T-helper 17 cell (primary cell): ENCODE measurements at regions not wholly inside any gene's neighbourhood (a gene's known extent, or its start where the extent isn't known, plus 50 kb on each side); places are given as distances from the start of the nearest gene placed in this dataset.

ENCODE experiments used
- ATAC-seq: fragments of 150-1000 bp; cut with Tn5 transposase; 2 replicates; pipeline ENCODE4 v1.10.0; 2021; ENCODE audit warnings: mild to moderate bottlenecking, moderate library complexity
- DNase-seq, 3 donors: peaks; one replicate each; pipeline versions ENCODE4 v3.0.0 to v3.0.0-alpha.2; 2020 to 2021
- H3K9me3 ChIP-seq: one replicate; pipeline ENCODE4 v1.7.0; 2013; ENCODE audit warnings: low read length, mild to moderate bottlenecking; ENCODE audit not compliant: control insufficient read depth, poor library complexity, severe bottlenecking
- H3K27ac Mint-ChIP-seq: one replicate; pipeline ENCODE4 v1.8.0; 2022; ENCODE audit warnings: mild to moderate bottlenecking, moderate library complexity, mixed read lengths
- H3K27me3 Mint-ChIP-seq: one replicate; pipeline ENCODE4 v1.8.0; 2022; ENCODE audit warnings: mixed read lengths
- H3K36me3 Mint-ChIP-seq: one replicate; pipeline ENCODE4 v1.8.0; 2022; ENCODE audit warnings: low read depth, mixed read lengths
- H3K4me1 Mint-ChIP-seq: one replicate; pipeline ENCODE4 v1.8.0; 2022; ENCODE audit warnings: mild to moderate bottlenecking, mixed read lengths
- H3K4me3 Mint-ChIP-seq: one replicate; pipeline ENCODE4 v1.8.0; 2022; ENCODE audit warnings: mild to moderate bottlenecking, moderate library complexity, mixed read lengths

DNA sequence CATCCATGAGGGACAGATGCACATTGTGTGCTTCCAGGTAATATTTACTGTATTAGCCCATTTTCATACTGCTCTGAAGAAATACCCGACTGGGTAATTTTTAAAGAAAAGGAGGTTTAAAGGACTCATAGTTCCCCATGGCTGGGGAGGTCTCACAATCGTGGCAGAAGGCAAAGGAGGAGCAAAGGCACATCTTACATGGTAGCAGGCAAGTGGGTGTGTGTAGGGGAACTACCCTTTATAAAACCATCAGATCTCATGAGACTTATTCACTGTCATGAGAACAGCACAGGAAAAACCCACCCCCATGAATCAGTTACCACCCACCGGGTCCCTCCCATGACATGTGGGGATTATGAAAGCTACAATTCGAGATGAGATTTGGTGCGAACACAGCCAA lies 148.8 kb upstream of the FBXL17 start:
- H3K27me3 Mint-ChIP-seq: peaks cover 20% of the 10 kb centered on the region
- DNase-seq (no peak), ATAC-seq (no peak)
- H3K4me3 Mint-ChIP-seq: no peak overlapping the region
- H3K36me3 Mint-ChIP-seq: no peaks in the 10 kb centered on the region
- H3K9me3 ChIP-seq: peaks cover 3% of the 10 kb centered on the region
- no peak overlapping the region for H3K27ac Mint-ChIP-seq
- no peaks in the 10 kb centered on the region for H3K4me1 Mint-ChIP-seq

DNA sequence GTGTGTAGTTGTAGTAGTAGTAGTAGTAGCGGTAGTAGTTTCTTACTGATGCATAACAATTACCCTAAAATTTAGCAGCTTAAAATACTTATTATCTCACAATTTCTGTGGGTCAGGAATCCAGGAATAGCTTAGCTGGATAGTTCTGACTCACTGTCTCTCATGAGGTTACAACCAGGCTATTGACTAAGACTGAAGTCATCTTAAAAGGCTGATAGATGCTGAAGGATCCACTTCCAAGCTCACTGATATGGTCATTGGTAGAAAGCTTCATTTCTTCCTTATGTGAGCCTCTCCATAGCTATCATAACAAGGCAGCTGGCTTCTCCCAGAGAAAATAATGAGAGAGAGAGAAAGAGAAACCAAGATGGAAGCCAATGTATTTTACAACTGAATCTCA lies 147.5 kb upstream of the FBXL17 start:
- Mint-ChIP-seq H3K27ac (no peak overlapping the region), H3K4me1 (no peaks in the 10 kb centered on the region), H3K36me3 (no peaks in the 10 kb centered on the region), H3K4me3 (no peak overlapping the region), H3K27me3 (peaks cover 17% of the 10 kb centered on the region)
- DNase-seq: no peak
- no peak for ATAC-seq
- peaks cover 3% of the 10 kb centered on the region for H3K9me3 ChIP-seq

DNA sequence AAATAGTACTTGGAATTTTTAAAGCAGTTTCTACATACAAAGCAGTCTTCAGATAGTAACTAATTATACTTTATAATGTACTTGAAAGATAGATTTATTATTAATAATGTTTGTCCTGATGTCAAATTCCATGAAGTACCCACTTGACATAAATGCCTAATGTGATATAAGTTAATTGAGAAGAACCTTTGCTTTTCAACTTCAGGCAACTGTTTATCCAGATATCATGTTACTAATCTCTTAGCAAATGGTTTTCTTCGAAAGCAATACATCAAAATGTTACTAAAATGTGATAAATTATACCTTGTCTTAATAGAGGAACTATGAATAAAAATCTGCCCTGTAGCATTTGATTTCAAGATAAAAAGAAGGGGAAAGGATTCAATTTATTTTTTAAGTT lies 146.8 kb upstream of the FBXL17 start:
- H3K9me3 ChIP-seq: peaks cover 3% of the 10 kb centered on the region
- ATAC-seq: no peak
- Mint-ChIP-seq H3K36me3 (no peaks in the 10 kb centered on the region), H3K4me1 (no peaks in the 10 kb centered on the region), H3K27me3 (peaks cover 17% of the 10 kb centered on the region), H3K27ac (no peak overlapping the region), H3K4me3 (no peak overlapping the region)
- DNase-seq: no peak

- Mint-ChIP-seq H3K36me3 (no peaks in the 10 kb centered on the region), H3K27me3 (peaks cover 8% of the 10 kb centered on the region), H3K4me3 (no peak overlapping the region), H3K27ac (peak overlapping the region; percentile 22), H3K4me1 (peaks cover 3% of the 10 kb centered on the region)
- ATAC-seq: no peak
- H3K9me3 ChIP-seq: peaks cover 3% of the 10 kb centered on the region
- no peak for DNase-seq
Observed at GRCh38 chr5:108524564-108524963, 142.7 kb upstream of the FBXL17 start.

DNA sequence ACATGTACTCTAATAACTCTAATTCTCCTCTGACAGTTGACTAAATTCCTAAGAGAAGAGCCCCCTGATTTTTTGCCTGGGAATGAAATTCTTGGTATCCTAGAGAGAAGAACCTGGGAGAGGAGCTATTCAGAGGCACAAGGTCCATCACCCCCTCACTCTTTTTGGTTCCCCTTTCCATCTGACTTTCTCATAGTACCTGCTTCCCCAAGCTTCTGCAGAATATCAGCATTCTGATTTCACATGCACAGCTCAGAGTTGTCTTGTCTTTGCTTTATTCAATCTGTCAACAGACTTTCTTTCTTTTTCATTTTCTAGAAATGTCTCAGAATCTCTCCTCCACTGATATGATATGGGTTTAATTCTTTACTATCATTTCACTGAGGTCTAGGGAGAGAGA lies 141.5 kb upstream of the FBXL17 start:
- ATAC-seq (no peak), DNase-seq (no peak)
- no peak overlapping the region for H3K27ac Mint-ChIP-seq
- H3K36me3 Mint-ChIP-seq: no peaks in the 10 kb centered on the region
- no peak overlapping the region for H3K4me3 Mint-ChIP-seq
- peaks cover 6% of the 10 kb centered on the region for H3K27me3 Mint-ChIP-seq
- peaks cover 3% of the 10 kb centered on the region for H3K4me1 Mint-ChIP-seq
- peaks cover 3% of the 10 kb centered on the region for H3K9me3 ChIP-seq

DNA sequence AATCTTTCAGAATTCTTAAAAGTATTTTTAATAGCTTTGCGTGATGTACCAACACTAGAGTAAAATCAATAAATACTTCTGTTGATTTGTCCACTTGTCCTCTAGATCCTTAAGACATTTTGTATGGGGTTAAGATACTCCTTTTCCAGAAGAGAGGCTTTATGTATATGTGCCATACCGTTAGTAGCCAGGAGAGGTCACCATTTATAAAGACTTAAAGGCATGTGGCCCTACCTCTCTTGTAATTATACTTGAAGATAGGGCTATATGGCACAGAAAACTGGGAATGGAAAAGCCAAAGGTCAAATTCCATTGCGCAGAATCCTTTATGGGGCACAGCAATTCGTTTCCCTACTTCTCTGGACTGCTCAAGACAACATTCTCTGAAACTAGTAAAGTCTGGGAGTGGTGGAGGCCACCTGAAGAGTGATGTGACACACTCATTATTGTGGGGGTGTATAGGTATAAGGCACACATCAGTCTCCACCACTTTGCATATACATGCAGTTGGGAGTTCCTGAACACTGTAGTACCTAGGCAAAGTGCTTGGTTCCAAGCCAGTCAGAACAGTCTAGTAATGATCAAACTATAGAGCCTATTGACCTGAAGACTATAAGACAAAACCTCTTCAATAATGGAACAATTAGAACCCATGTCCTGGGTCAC lies 140.1 kb upstream of the FBXL17 start:
- ATAC-seq (peak; percentile 69), DNase-seq (no peak)
- Mint-ChIP-seq H3K4me1 (peaks cover 3% of the 10 kb centered on the region), H3K27me3 (peaks cover 15% of the 10 kb centered on the region), H3K36me3 (no peaks in the 10 kb centered on the region), H3K27ac (no peak overlapping the region), H3K4me3 (no peak overlapping the region)
- peaks cover 1% of the 10 kb centered on the region for H3K9me3 ChIP-seq

DNA sequence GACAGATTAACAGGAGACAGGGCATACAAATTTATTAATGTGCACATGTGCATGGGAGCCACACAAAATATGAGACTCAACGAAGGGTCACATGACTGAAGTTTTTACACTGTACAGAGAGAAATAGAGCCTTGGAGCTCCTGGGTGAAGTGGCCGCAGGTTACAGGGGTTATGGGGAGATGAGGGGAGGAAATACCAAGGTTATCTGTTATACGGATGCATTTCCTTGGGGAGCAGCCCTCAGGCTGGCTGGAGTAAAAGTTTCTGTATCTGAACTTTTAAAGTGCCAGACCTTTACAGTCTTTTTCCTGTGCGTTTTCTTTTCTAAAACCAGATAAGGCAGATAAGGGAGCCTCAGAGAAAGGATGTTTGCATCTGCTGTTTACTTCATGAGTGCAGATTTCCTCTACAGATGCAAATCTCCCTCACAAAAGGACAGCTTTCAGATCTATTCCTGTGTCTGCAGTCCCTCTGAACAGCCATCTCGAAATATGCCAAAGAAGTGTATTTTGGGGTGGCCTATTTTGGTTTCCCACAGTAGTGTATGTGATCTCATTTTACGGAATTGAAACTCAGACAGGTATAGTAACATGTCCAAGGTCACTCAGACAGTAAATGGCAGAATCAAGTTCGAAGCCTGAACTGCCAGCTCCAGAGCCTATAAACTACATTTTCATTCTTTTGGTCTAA lies 139.3 kb upstream of the FBXL17 start:
- no peak for ATAC-seq
- Mint-ChIP-seq H3K27me3 (peaks cover 22% of the 10 kb centered on the region), H3K4me3 (no peak overlapping the region), H3K36me3 (no peaks in the 10 kb centered on the region), H3K27ac (no peak overlapping the region), H3K4me1 (peaks cover 3% of the 10 kb centered on the region)
- DNase-seq: no peak
- H3K9me3 ChIP-seq: no peaks in the 10 kb centered on the region

GRCh38 chr5:108516785-108517184 lies 134.9 kb upstream of the FBXL17 start:
- H3K27me3 Mint-ChIP-seq: peaks cover 39% of the 10 kb centered on the region
- peaks cover 2% of the 10 kb centered on the region for H3K36me3 Mint-ChIP-seq
- H3K27ac Mint-ChIP-seq: no peak overlapping the region
- DNase-seq (no peak), ATAC-seq (no peak)
- no peak overlapping the region for H3K4me3 Mint-ChIP-seq
- no peaks in the 10 kb centered on the region for H3K4me1 Mint-ChIP-seq
- H3K9me3 ChIP-seq: no peaks in the 10 kb centered on the region

DNA sequence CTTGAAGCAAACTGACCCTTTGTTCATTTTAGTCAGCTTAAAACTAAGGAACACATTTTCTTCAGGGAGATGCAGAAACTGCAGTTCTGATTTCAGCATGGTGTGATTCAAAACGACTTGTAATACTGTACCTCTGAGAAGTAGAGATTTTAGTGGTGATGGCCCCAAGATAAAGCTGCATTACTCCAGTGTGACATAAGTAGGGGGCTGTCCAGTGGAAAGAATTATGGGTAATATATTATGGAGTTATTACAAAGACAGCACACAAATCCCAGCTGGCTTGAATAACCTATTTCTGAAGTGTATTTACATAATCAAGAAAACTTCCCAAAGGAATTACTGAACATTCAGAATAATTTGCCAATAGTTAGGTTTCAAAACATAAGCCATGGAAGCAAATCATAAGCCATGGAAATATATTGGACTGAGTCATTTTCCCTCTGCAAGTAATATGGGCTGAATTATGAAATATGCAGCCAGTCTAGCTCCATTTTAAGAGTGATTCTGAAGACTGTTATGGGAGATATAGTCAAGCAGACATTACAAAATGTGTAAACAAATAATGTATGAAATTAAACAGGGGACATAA lies 133.7 kb upstream of the FBXL17 start:
- Mint-ChIP-seq H3K27me3 (peaks cover 44% of the 10 kb centered on the region), H3K4me1 (no peaks in the 10 kb centered on the region), H3K36me3 (peaks cover 2% of the 10 kb centered on the region), H3K27ac (no peak overlapping the region), H3K4me3 (no peak overlapping the region)
- no peaks in the 10 kb centered on the region for H3K9me3 ChIP-seq
- no peak for DNase-seq
- ATAC-seq: no peak

DNA sequence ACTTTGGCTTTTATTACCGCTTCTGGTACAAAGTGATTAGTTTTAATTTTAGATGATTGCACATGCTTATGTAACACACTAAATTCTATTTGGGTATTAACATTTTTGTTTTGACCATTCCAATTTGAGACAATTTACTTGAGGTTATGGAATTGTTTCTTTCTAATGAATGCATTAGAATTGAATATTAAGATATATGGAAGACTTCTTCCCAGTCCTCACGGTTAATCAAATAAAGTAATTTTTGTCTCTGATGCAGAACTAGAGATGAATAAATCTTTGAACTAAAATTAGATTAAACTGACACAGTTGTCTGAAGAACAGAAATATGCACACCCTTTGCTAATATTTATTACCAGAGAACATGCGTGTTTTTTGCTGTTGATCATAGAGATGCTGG lies 127.1 kb upstream of the FBXL17 start:
- no peaks in the 10 kb centered on the region for H3K9me3 ChIP-seq
- H3K27me3 Mint-ChIP-seq: peaks cover 28% of the 10 kb centered on the region
- H3K4me1 Mint-ChIP-seq: no peaks in the 10 kb centered on the region
- peaks cover 4% of the 10 kb centered on the region for H3K36me3 Mint-ChIP-seq
- no peak overlapping the region for H3K27ac Mint-ChIP-seq
- ATAC-seq (no peak), DNase-seq (no peak)
- no peak overlapping the region for H3K4me3 Mint-ChIP-seq

- DNase-seq (no peak), ATAC-seq (no peak)
- Mint-ChIP-seq H3K4me3 (no peak overlapping the region), H3K27me3 (peaks cover 26% of the 10 kb centered on the region), H3K4me1 (no peaks in the 10 kb centered on the region), H3K36me3 (peaks cover 4% of the 10 kb centered on the region), H3K27ac (no peak overlapping the region)
- H3K9me3 ChIP-seq: no peaks in the 10 kb centered on the region
Observed at GRCh38 chr5:108507631-108508030, 125.7 kb upstream of the FBXL17 start.

DNA sequence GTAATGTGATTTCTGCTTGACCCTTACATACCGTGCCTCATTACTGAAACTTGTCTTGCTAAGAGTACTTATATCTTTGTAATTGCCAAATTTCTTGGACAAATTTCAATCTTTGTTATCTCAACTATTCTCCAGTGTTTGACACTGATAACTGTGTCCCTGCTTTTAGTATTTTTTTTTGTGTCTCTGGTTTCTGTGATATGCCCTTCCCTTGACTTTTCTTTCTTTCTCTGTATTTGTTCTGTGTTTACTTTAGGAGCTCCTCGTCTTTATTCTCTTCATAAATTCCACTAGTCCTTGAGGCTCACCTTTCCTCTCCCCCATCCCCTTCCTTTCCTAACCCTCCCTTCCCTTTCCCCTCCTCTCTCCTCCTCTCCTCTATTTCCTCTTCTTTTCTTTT lies 123.7 kb upstream of the FBXL17 start:
- DNase-seq (no peak), ATAC-seq (no peak)
- Mint-ChIP-seq H3K27ac (no peak overlapping the region), H3K36me3 (peaks cover 2% of the 10 kb centered on the region), H3K4me3 (no peak overlapping the region), H3K4me1 (no peaks in the 10 kb centered on the region), H3K27me3 (peaks cover 12% of the 10 kb centered on the region)
- no peaks in the 10 kb centered on the region for H3K9me3 ChIP-seq

GRCh38 chr5:108504974-108505373 lies 123.1 kb upstream of the FBXL17 start:
- H3K9me3 ChIP-seq: no peaks in the 10 kb centered on the region
- peaks cover 10% of the 10 kb centered on the region for H3K27me3 Mint-ChIP-seq
- H3K36me3 Mint-ChIP-seq: peaks cover 2% of the 10 kb centered on the region
- DNase-seq: no peak
- no peak overlapping the region for H3K27ac Mint-ChIP-seq
- H3K4me3 Mint-ChIP-seq: no peak overlapping the region
- H3K4me1 Mint-ChIP-seq: no peaks in the 10 kb centered on the region
- no peak for ATAC-seq

DNA sequence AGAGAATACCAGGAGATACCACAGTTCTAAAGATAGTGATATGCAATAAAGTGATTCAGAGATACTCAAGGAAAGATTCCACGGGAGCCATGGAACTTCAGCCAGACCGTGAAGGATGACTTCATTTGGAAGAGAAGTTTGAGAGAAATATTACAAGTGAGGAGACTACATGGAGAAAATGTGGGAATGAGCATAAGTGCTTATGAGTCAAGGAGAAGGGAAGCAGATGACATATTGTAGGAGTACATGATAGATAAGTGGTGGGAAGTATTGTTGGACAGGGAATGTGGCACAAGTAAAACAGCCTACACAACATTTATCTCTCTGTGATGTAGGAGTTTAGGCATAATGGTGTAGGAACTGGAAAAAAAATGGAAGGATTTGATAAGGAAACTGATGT lies 122.1 kb upstream of the FBXL17 start:
- peaks cover 10% of the 10 kb centered on the region for H3K27me3 Mint-ChIP-seq
- no peaks in the 10 kb centered on the region for H3K4me1 Mint-ChIP-seq
- peaks cover 2% of the 10 kb centered on the region for H3K36me3 Mint-ChIP-seq
- no peak overlapping the region for H3K27ac Mint-ChIP-seq
- H3K4me3 Mint-ChIP-seq: no peak overlapping the region
- DNase-seq: no peak
- ATAC-seq: no peak
- no peaks in the 10 kb centered on the region for H3K9me3 ChIP-seq
